SH-SY5Y (cell line): ENCODE measurements at regions not wholly inside any gene's neighbourhood (a gene's known extent, or its start where the extent isn't known, plus 50 kb on each side); places are given as distances from the start of the nearest gene placed in this dataset.

ENCODE experiments used
- GATA2 ChIP-seq: IDR thresholded peaks from 2 replicates; pipeline ENCODE4 v1.6.1; 2011; ENCODE audit warnings: mild to moderate bottlenecking, low read depth, low read length
- GATA3 ChIP-seq: IDR thresholded peaks from 2 replicates; pipeline ENCODE4 v1.6.1; 2011; ENCODE audit warnings: low read depth, mild to moderate bottlenecking, low read length, moderate library complexity

DNA sequence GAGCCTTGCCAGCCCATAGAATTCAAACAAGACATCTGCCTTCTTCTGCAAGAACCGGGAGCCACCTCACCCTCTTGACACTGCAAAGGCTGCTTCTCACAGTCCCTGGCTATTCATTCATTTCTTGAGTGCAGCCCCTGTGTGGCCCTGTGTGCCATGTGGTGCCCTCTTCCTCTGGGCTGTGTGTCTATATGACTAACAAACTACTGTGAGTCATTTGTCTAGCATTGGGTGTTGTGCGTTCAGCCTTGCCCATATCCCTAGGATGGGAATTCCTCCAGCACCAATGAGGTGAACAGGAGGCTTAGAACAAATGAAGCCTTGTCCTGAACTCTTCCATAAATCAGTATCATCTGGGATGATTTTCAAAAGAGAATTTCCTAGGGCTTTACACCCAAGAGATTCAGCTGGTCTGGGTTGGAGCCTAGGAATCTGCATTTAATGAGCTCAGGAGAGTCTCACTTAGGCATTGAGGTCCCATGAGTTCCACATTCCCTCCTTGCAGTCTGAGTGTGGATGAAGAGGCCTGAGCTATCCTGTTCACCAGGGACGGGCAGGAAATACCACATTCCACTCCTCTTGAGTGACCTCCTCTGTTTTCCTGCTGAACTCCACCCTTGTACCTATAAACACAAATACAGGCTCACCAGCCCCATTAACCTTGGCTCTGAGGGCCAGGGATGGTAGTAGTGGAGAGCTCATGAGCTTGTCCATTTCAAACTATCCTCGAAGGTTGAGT, 308.7 kb upstream of the N4BP1 start:
- TF ChIP-seq GATA2 (no peak), GATA3 (no peak)
